LNCaP clone FGC (cell line): ENCODE measurements at regions not wholly inside any gene's neighbourhood (a gene's known extent, or its start where the extent isn't known, plus 50 kb on each side); places are given as distances from the start of the nearest gene placed in this dataset.

Experiments used
- DNase-seq: peaks from one replicate; pipeline ENCODE4 v3.0.0-alpha.2; 2011; ENCODE audit warnings: low read depth
- H3K4me3 ChIP-seq: 2 replicates; pipeline ENCODE4 v1.5.1; 2011; ENCODE audit warnings: mild to moderate bottlenecking, low read depth, low read length, control low read depth
- CTCF ChIP-seq: IDR thresholded peaks from 2 replicates; pipeline ENCODE4 v1.5.1; 2012; ENCODE audit warnings: mild to moderate bottlenecking; ENCODE audit not compliant: control insufficient read depth, insufficient read depth; ENCODE audit errors: extremely low read depth

GRCh38 chr9:12182806-12183205 lies 510.4 kb upstream of the TYRP1 start:
- no peak for TF ChIP-seq CTCF
- no peak for DNase-seq
- H3K4me3 ChIP-seq = no peak overlapping the region

DNA sequence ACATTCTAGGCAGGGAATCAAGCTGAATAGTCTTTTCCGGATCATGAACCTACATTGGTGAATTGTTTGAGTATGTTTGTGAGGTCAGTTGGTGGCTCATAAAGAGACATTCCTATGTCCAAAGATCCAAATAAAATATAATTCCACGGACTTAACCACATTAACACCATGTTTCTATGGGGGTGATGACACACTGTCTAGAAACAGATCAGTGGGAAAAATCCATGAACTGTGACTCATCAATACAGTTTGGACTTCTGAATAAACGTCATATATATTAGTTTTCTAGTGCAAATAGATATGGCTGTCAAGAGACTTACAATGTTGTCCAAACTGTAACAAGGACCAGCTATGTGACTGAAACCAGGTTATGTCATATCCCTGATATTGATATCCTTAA lies 509.9 kb upstream of the TYRP1 start:
- H3K4me3 ChIP-seq = no peak overlapping the region
- no peak for TF ChIP-seq CTCF
- DNase-seq = no peak

DNA sequence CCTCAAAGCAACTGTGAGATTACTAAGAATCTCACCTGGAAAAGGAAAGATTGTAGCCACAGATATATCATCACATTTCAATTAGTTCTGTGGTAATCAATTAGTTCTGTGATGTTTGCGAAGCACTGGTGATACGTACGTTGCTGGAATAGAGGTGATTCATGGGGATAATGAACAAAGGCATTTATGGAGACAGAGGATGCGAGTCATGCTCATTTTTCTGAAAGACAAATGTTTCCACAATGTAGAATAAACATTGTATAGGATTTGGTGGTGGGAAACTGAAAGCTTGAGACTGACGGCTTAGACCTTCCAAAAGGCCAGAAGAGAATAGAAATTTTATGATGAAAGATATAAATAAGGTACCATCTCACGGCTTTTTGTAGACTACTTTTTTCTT lies 507.3 kb upstream of the TYRP1 start:
- no peak for TF ChIP-seq CTCF
- no peak for DNase-seq
- no peak overlapping the region for H3K4me3 ChIP-seq

GRCh38 chr9:12191630-12192029 lies 501.6 kb upstream of the TYRP1 start:
- no peak overlapping the region for H3K4me3 ChIP-seq
- no peak for TF ChIP-seq CTCF
- DNase-seq = no peak

- TF ChIP-seq CTCF = no peak
- H3K4me3 ChIP-seq = no peak overlapping the region
- DNase-seq = no peak
Measured at GRCh38 chr9:12194731-12195130, 498.5 kb upstream of the TYRP1 start.

GRCh38 chr9:12195456-12195855 lies 497.7 kb upstream of the TYRP1 start:
- no peak for TF ChIP-seq CTCF
- DNase-seq = no peak
- no peak overlapping the region for H3K4me3 ChIP-seq

- TF ChIP-seq CTCF = no peak
- H3K4me3 ChIP-seq = no peak overlapping the region
- DNase-seq = no peak
Measured at GRCh38 chr9:12204512-12204911, 488.7 kb upstream of the TYRP1 start.
